Spleen (tissue), 11 donors: ENCODE measurements at regions not wholly inside any gene's neighbourhood (a gene's known extent, or its start where the extent isn't known, plus 50 kb on each side); places are given as distances from the start of the nearest gene placed in this dataset.

ENCODE experiments used
- DNase-seq: peaks from one replicate; pipeline ENCODE4 v3.0.0-alpha.2; 2020
- H3K27ac ChIP-seq, 8 donors: fragments of 200-600 bp; sonication (generic) in 7 of 8; 1 replicate in 4 of 8; 2 replicates in 4 of 8; pipeline versions ENCODE4 v1.5.0 to v1.8.0; 2016 to 2021; ENCODE audit warnings: inconsistent platforms in 4 of 8, mild to moderate bottlenecking in 4 of 8, moderate library complexity in 1 of 8
- H3K27me3 ChIP-seq, 7 donors: fragments of 200-600 bp; sonication (generic) in 6 of 7; replicated peaks in 1 of 7; 1 replicate in 4 of 7; 2 replicates in 3 of 7; pipeline versions ENCODE4 v1.5.0 to v1.8.0; 2016 to 2021; ENCODE audit warnings: inconsistent platforms in 3 of 7, mild to moderate bottlenecking in 1 of 7
- H3K36me3 ChIP-seq, 6 donors: fragments of 200-600 bp; sonication (generic) in 5 of 6; 1 replicate in 4 of 6; 2 replicates in 2 of 6; pipeline versions ENCODE4 v1.5.0 to v1.8.0; 2016 to 2021; ENCODE audit warnings: inconsistent platforms in 2 of 6
- H3K4me1 ChIP-seq, 6 donors: fragments of 200-600 bp; sonication (generic) in 5 of 6; 1 replicate in 3 of 6; 2 replicates in 3 of 6; pipeline versions ENCODE4 v1.5.0 to v1.8.0; 2016 to 2021; ENCODE audit warnings: inconsistent platforms in 3 of 6
- H3K4me3 ChIP-seq, 8 donors: fragments of 200-600 bp; sonication (generic) in 7 of 8; 1 replicate in 4 of 8; 2 replicates in 4 of 8; pipeline versions ENCODE4 v1.5.0 to v1.8.0; 2016 to 2021; ENCODE audit warnings: inconsistent platforms in 4 of 8, mild to moderate bottlenecking in 4 of 8, moderate library complexity in 2 of 8
- H3K9me3 ChIP-seq, 8 donors: fragments of 200-600 bp; sonication (generic) in 7 of 8; 1 replicate in 4 of 8; 2 replicates in 4 of 8; pipeline versions ENCODE4 v1.5.0 to v1.8.0; 2016 to 2021; ENCODE audit warnings: inconsistent platforms in 4 of 8
- POLR2A ChIP-seq, 3 donors: fragments of 450-650 bp; IDR thresholded peaks; one replicate each; pipeline ENCODE4 v1.5.1; 2017; ENCODE audit warnings: antibody characterized with exemption in 3 of 3, mild to moderate bottlenecking in 1 of 3
- POLR2AphosphoS5 ChIP-seq, 3 donors: sonication (generic); formaldehyde crosslinking; IDR thresholded peaks; one replicate each; pipeline ENCODE4 v1.5.1; 2017; ENCODE audit warnings: antibody characterized with exemption in 3 of 3
- WGBS, 5 donors: extraction: QIAGEN DNeasy Blood & Tissue Kit in 3 of 5; methylation state at CpG; one replicate each; pipeline versions ENCODE4 v1.1.5 to v1.1.7; 2013 to 2018; 5-methylcytosine and 5-hydroxymethylcytosine counted together
- intact Hi-C: fragments of 100-400 bp; cut with DNase I; formaldehyde crosslinking; loops from one replicate; pipeline ENCODE4 v1.15.0; 2023; ENCODE audit warnings: low total_unique reads
- TF ChIP-seq, protein P1 (sequence below), 11 experiments: fragments of 200-600 bp in 7 of 11; fragments of 450-650 bp in 4 of 11; sonication (generic) in 4 of 11; IDR thresholded peaks in 8 of 11; conservative IDR thresholded peaks in 3 of 11; 1 replicate in 7 of 11; 2 replicates in 4 of 11; pipeline versions ENCODE4 v1.4.0 to v1.8.0; 2016 to 2021; ENCODE audit warnings: antibody characterized with exemption in 11 of 11, inconsistent platforms in 4 of 11, mild to moderate bottlenecking in 1 of 11
- donor health status: healthy with polysubstance abuse.
- donor health status: DM: no; HTN: no; CAD: no; lungs with moderate emphysema.
- donor health status: DM: no; HTN: no; CAD: no.
- donor health status: Bipolar disorder and iron deficiency.
- donor health status: healthy.
- donor health status: DM: no; HTN: no; CAD: no.
- donor health status: DM: yes; HTN: yes; CAD: no.

DNA sequence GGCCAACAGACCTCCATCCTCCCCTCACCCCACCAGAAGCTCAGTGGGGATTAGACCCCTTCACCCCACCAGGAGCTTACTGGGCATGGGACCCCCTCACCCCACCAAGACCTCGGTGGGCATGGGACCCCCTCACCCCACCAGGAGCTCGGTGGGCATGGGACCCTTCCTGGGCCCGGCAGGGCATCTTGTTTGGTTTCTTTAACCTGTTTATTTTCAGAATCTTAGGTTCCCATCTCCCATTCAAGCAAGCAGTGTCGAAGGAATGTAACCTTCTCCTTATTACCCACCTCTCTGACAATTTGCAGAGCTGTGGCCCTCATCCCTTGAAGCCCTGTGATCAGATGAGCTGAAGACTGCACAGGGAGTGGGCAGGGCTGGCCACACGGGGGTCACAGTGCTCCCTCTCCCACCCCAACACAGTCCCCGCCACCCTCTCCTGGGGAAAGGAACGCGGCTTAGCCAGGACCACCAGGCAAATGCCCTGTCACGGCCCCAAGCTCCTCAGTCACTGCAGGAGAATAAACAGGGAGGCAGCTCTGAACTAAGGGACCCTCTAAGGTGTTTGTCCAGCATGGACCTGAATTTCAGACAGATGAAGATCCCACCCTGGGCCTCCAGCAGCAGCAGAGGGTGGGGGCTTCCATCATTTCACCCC, 330.0 kb downstream of the NPHP4 start:
- WGBS, 5 donors = 67 to 82% (median 78%) methylated on average over 9 of the region's 9 CpGs
- Histone ChIP-seq H3K27me3 (peaks cover 0 to 46% (median 0%) of the 10 kb centered on the region in 7 donors), H3K4me3 (no peak overlapping the region), H3K27ac (no peak overlapping the region), H3K4me1 (no peaks in the 10 kb centered on the region), H3K36me3 (no peaks in the 10 kb centered on the region), H3K9me3 (peaks cover 0 to 3% (median 0%) of the 10 kb centered on the region in 8 donors)
- TF ChIP-seq POLR2AphosphoS5 (IDR thresholded peaks at IDR 0.05) = no peak
- TF ChIP-seq, protein P1, sequence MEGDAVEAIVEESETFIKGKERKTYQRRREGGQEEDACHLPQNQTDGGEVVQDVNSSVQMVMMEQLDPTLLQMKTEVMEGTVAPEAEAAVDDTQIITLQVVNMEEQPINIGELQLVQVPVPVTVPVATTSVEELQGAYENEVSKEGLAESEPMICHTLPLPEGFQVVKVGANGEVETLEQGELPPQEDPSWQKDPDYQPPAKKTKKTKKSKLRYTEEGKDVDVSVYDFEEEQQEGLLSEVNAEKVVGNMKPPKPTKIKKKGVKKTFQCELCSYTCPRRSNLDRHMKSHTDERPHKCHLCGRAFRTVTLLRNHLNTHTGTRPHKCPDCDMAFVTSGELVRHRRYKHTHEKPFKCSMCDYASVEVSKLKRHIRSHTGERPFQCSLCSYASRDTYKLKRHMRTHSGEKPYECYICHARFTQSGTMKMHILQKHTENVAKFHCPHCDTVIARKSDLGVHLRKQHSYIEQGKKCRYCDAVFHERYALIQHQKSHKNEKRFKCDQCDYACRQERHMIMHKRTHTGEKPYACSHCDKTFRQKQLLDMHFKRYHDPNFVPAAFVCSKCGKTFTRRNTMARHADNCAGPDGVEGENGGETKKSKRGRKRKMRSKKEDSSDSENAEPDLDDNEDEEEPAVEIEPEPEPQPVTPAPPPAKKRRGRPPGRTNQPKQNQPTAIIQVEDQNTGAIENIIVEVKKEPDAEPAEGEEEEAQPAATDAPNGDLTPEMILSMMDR (IDR thresholded peaks at IDR 0.05 in 8 of 11, conservative IDR thresholded peaks at IDR 0.05 in 3 of 11) = no peak
- TF ChIP-seq POLR2A (IDR thresholded peaks at IDR 0.05) = no peak
- DNase-seq = no peak
- intact Hi-C loops = no loop called here

DNA sequence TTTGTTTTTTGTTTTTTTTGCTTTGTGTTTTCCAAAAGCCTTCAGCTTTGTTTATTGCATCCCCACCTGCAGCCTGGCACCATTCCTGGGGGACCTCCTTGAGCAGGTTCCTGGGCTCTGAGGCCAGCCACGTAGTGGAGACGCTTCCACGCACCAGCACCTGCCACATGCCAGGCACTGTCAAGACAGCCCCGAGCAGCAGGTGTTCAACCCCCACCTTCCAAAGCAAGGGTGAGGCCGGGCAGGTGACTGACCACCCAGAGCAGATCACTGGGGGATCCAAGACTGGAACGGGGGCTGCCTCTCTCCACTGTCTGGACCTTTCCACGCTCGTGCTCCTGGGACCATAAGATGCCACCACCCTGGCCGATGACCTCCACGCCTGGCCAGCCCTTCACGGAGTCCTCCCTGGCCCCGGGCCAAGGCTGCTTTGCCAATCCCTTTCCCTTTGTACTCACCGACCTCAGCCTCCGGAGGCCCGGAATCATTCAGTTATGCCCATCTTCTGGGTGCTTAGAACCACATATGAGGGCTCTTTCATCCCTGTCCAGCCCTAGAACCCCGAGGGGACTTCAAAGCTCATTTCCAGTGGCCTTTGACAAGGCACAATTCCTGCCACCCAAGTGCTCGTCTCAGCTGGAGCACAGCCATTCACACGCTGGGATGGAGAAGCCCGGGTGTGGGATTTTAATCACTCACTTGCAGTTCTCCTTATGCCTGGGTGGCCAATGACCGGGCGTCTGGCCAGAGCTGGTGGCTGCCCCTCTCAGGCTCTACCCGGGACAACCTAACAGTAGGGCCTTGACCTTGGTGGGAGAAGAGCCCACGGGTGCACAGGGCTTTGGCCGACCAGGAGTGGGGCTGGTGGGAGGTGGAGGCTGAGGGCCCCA, 330.8 kb downstream of the NPHP4 start:
- no peaks in the 10 kb centered on the region for H3K4me1 ChIP-seq
- H3K9me3 ChIP-seq = peaks cover 0 to 3% (median 0%) of the 10 kb centered on the region in 8 donors
- intact Hi-C loops = no loop called here
- no peak overlapping the region for H3K27ac ChIP-seq
- peaks cover 0 to 46% (median 0%) of the 10 kb centered on the region in 7 donors for H3K27me3 ChIP-seq
- TF ChIP-seq POLR2AphosphoS5 (IDR thresholded peaks at IDR 0.05) (no peak), POLR2A (IDR thresholded peaks at IDR 0.05) (no peak)
- TF ChIP-seq, protein P1 (IDR thresholded peaks at IDR 0.05 in 8 of 11, conservative IDR thresholded peaks at IDR 0.05 in 3 of 11) = no peak
- DNase-seq = no peak
- H3K4me3 ChIP-seq = no peak overlapping the region
- H3K36me3 ChIP-seq = no peaks in the 10 kb centered on the region
- 72 to 85% (median 83%) methylated on average over 21 to 24 of the region's 24 CpGs for WGBS, 5 donors

DNA sequence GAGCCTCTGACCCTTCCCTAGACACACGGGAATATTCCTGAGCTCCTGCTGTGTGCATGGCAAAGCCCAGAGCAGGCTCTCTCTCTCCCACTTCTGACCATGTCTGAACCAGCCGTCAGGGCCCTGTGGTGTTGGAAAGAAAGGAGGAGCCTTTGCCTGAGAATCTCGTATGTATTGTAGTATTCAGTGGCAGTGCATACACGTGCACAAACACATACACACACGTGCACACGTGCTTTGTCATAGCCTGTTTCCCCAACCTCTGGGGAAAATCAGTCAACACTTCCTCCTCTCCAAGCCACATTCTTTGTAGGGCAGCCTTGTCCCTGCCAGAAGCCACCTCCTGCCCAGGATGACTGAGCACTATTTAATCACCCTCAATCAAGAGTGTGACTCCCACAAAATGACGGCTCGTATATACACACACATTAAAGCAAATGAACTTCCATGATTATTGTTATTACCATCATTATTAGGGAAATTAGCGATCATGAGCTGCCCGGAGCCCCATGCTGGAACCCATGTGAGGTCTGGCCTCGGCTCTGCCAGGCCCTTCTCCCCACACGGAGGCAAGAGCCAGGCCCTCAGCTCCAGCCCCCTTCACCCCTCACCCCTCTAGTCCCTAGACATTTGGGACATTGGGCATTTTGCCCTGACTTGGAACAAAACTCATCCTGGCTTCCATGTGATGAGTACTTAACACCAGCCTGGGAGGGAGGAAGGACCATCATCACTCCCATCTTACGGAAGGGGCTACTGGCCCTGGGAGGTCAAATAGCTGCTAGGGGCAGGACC, 331.9 kb downstream of the NPHP4 start:
- intact Hi-C loops = no loop called here
- 31 to 43% (median 37%) methylated on average over 10 to 13 of the region's 13 CpGs for WGBS, 5 donors
- DNase-seq = no peak
- Histone ChIP-seq H3K9me3 (peaks cover 0 to 5% (median 0%) of the 10 kb centered on the region in 8 donors), H3K36me3 (no peaks in the 10 kb centered on the region), H3K4me3 (no peak overlapping the region), H3K27me3 (peaks cover 0 to 43% (median 0%) of the 10 kb centered on the region in 7 donors), H3K27ac (no peak overlapping the region), H3K4me1 (no peaks in the 10 kb centered on the region)
- TF ChIP-seq POLR2A (IDR thresholded peaks at IDR 0.05) = no peak

DNA sequence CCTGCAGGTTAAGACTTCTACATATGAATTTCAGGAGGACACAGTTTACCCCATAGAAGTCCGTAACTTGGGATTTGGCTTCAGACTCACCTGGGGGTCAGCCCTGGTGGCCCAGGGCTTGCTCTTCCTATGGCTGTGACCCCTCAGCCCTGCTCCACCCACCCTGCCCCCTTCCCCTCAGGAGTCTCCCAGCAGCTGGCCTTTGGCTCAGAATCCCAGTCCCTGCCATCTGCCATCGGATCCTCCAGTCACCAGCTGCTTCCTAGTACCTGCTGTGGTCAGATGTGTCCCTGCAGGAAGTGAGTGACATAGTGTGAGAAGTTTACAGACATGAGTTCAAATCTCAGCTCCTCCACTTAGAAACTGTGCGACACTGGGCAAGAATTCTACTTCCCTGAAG, 332.6 kb downstream of the NPHP4 start:
- Histone ChIP-seq H3K27ac (no peak overlapping the region), H3K9me3 (peaks cover 0 to 8% (median 0%) of the 10 kb centered on the region in 8 donors), H3K4me1 (no peaks in the 10 kb centered on the region), H3K27me3 (peaks cover 0 to 35% (median 0%) of the 10 kb centered on the region in 7 donors), H3K4me3 (no peak overlapping the region), H3K36me3 (no peaks in the 10 kb centered on the region)
- TF ChIP-seq, protein P1 (IDR thresholded peaks at IDR 0.05 in 8 of 11, conservative IDR thresholded peaks at IDR 0.05 in 3 of 11) = no peak
- DNase-seq = no peak
- intact Hi-C loops = no loop called here
- 47 to 62% (median 49%) methylated on average over 3 of the region's 3 CpGs for WGBS, 5 donors
